GM12878 (cell line): ENCODE measurements at regions not wholly inside any gene's neighbourhood (a gene's known extent, or its start where the extent isn't known, plus 50 kb on each side); places are given as distances from the start of the nearest gene placed in this dataset.

Experiments used
- ATAC-seq: fragments of 200-7000 bp; cut with Tn5 transposase; 3 replicates; pipeline ENCODE4 v1.9.1; 2020; ENCODE audit warnings: mild to moderate bottlenecking, moderate library complexity
- BruUV-seq: library from RNA; stranded (reverse); fragments of 400-500 nt; replicated peaks from 2 replicates; lab custom pipeline; 2021; lab: Mats Ljungman, UMichigan
- CTCF ChIA-PET: fragments of 300-600 bp; sonication (Branson Sonifier 250); formaldehyde crosslinking; extraction: SDS; loops from one replicate; lab custom pipeline; 2021; ENCODE audit warnings: inconsistent platforms; lab: Yijun Ruan, JAX
- POLR2A ChIA-PET: fragments of 350-600 bp; formaldehyde crosslinking; extraction: SDS; loops from one replicate; lab custom pipeline; 2021; ENCODE audit warnings: inconsistent platforms; lab: Charles Lee
- RAD21 ChIA-PET: fragments of 300-600 bp; sonication (Branson Sonifier 250); formaldehyde crosslinking; loops from one replicate; lab custom pipeline; 2023; ENCODE audit warnings: antibody characterized with exemption; ENCODE audit not compliant: unreplicated experiment; lab: Charles Lee
- SMC1A ChIA-PET: fragments of 300-600 bp; sonication (Branson Sonifier 250); formaldehyde crosslinking; loops from one replicate; lab custom pipeline; 2023; ENCODE audit not compliant: unreplicated experiment, uncharacterized antibody; lab: Charles Lee
- DNase-seq: peaks from one replicate; pipeline ENCODE4 v3.0.0-alpha.2; 2011; ENCODE audit warnings: low read depth, low spot score
- FAIRE-seq: peaks from 3 replicates; lab custom pipeline; 2011; peaks lifted over from hg19 to GRCh38; lab: Jason Lieb, UNC
- H2AFZ ChIP-seq: 2 replicates; pipeline ENCODE4 v1.6.0; 2011; ENCODE audit warnings: low read depth, low read length, control low read depth; ENCODE audit not compliant: control insufficient read depth
- H3K27ac ChIP-seq: 2 replicates; pipeline ENCODE4 v1.5.1; 2011; ENCODE audit warnings: control low read depth; ENCODE audit not compliant: control insufficient read depth, insufficient read depth
- H3K27me3 ChIP-seq, 2 experiments: replicated peaks in 1 of 2; 2 replicates each; pipeline versions ENCODE4 v1.6.0 to v1.6.1; 2011; ENCODE audit warnings: low read length in 1 of 2; ENCODE audit not compliant: control insufficient read depth in 2 of 2, insufficient read depth in 2 of 2
- H3K36me3 ChIP-seq, 2 experiments: 2 replicates each; pipeline ENCODE4 v1.5.1; 2011; ENCODE audit warnings: low read length in 1 of 2; ENCODE audit not compliant: control insufficient read depth in 2 of 2, insufficient read depth in 2 of 2
- H3K4me1 ChIP-seq: 2 replicates; pipeline ENCODE4 v1.6.1; 2011; ENCODE audit warnings: mild to moderate bottlenecking, low read length, moderate library complexity, mixed read lengths; ENCODE audit not compliant: control insufficient read depth, insufficient read depth
- H3K4me2 ChIP-seq: 2 replicates; pipeline ENCODE4 v1.6.0; 2011; ENCODE audit warnings: control low read depth; ENCODE audit not compliant: control insufficient read depth, insufficient read depth
- H3K4me3 ChIP-seq: fragments of 200-600 bp; sonication (generic); 2 replicates; pipeline ENCODE4 v1.5.1; 2016
- H3K79me2 ChIP-seq: 2 replicates; pipeline ENCODE4 v1.6.0; 2011; ENCODE audit warnings: low read length; ENCODE audit not compliant: control insufficient read depth, insufficient read depth
- H3K9ac ChIP-seq: 2 replicates; pipeline ENCODE4 v1.8.0; 2011; ENCODE audit warnings: low read length, control low read depth, mixed read lengths; ENCODE audit not compliant: control insufficient read depth, insufficient read depth
- H3K9me3 ChIP-seq: replicated peaks from 3 replicates; pipeline ENCODE4 v1.5.1; 2011; ENCODE audit warnings: mild to moderate bottlenecking, low read length; ENCODE audit not compliant: control insufficient read depth, insufficient read depth
- H4K20me1 ChIP-seq: 2 replicates; pipeline ENCODE4 v1.6.0; 2011; ENCODE audit not compliant: control insufficient read depth, insufficient read depth
- CEBPB ChIP-seq, 2 experiments: fragments of 150-350 bp in 1 of 2; IDR thresholded peaks; 2 replicates each; pipeline ENCODE4 v1.6.1; 2012 to 2014; ENCODE audit warnings: low read depth in 2 of 2, low read length in 2 of 2, borderline replicate concordance in 1 of 2, inconsistent platforms in 1 of 2
- CREB1 ChIP-seq: IDR thresholded peaks from 2 replicates; pipeline ENCODE4 v1.6.1; 2012; ENCODE audit warnings: low read depth, mild to moderate bottlenecking, inconsistent platforms
- EP300 ChIP-seq, 2 experiments: fragments of 150-350 bp in 1 of 2; IDR thresholded peaks; 2 replicates each; pipeline ENCODE4 v1.6.1; 2011 to 2012; ENCODE audit warnings: low read depth in 2 of 2, low read length in 2 of 2, borderline replicate concordance in 1 of 2, improper control_type of control experiment in 1 of 2, inconsistent platforms in 1 of 2; ENCODE audit not compliant: control insufficient read depth in 1 of 2
- FOXM1 ChIP-seq: IDR thresholded peaks from 2 replicates; pipeline ENCODE4 v1.6.1; 2012; ENCODE audit warnings: low read depth, mild to moderate bottlenecking, inconsistent platforms, low read length, moderate library complexity
- HDAC6 ChIP-seq: fragments of 200-600 bp; sonication (generic); IDR thresholded peaks from one replicate; pipeline ENCODE4 v1.8.0; 2017; ENCODE audit warnings: antibody characterized with exemption; ENCODE audit not compliant: unreplicated experiment
- HSF1 ChIP-seq: fragments of 150-350 bp; IDR thresholded peaks from 2 replicates; pipeline ENCODE4 v1.6.1; 2014; ENCODE audit warnings: mild to moderate bottlenecking, low read depth, low read length
- LARP7 ChIP-seq: fragments of 450-650 bp; IDR thresholded peaks from 2 replicates; pipeline ENCODE4 v1.6.1; 2017; ENCODE audit warnings: mild to moderate bottlenecking
- MEF2A ChIP-seq: IDR thresholded peaks from 2 replicates; pipeline ENCODE4 v1.6.1; 2011; ENCODE audit warnings: low read depth, mild to moderate bottlenecking, low read length, moderate library complexity; ENCODE audit not compliant: insufficient read depth
- MYB ChIP-seq: fragments of 150-350 bp; IDR thresholded peaks from 2 replicates; pipeline ENCODE4 v1.6.1; 2014; ENCODE audit warnings: mild to moderate bottlenecking, low read depth, low read length, borderline replicate concordance
- NKRF ChIP-seq: fragments of 450-650 bp; conservative IDR thresholded peaks from 2 replicates; pipeline ENCODE4 v1.6.1; 2017; ENCODE audit warnings: mild to moderate bottlenecking, moderate library complexity
- PBX3 ChIP-seq: IDR thresholded peaks from 2 replicates; pipeline ENCODE4 v1.6.1; 2011; ENCODE audit warnings: mild to moderate bottlenecking, low read depth, low read length, moderate library complexity; ENCODE audit not compliant: insufficient replicate concordance
- STAT3 ChIP-seq: IDR thresholded peaks from 2 replicates; pipeline ENCODE4 v1.6.1; 2011; ENCODE audit warnings: low read depth, low read length, improper control_type of control experiment
- YY1 ChIP-seq: IDR thresholded peaks from 2 replicates; pipeline ENCODE4 v1.6.1; 2011; ENCODE audit warnings: low read depth, mild to moderate bottlenecking, low read length
- ZZZ3 ChIP-seq: IDR thresholded peaks from 2 replicates; pipeline ENCODE4 v1.6.1; 2011; ENCODE audit warnings: low read depth; ENCODE audit not compliant: control insufficient read depth, insufficient read length
- in situ Hi-C: fragments of 300-500 bp; cut with MboI; formaldehyde crosslinking; loops from 9 replicates; pipeline ENCODE4 v1.14.3; 2018; ENCODE audit warnings: mixed read lengths
- intact Hi-C: fragments of 100-400 bp; cut with micrococcal nuclease; formaldehyde crosslinking; loops from one replicate; pipeline ENCODE4 v1.14.2; 2022; ENCODE audit not compliant: unreplicated experiment

DNA sequence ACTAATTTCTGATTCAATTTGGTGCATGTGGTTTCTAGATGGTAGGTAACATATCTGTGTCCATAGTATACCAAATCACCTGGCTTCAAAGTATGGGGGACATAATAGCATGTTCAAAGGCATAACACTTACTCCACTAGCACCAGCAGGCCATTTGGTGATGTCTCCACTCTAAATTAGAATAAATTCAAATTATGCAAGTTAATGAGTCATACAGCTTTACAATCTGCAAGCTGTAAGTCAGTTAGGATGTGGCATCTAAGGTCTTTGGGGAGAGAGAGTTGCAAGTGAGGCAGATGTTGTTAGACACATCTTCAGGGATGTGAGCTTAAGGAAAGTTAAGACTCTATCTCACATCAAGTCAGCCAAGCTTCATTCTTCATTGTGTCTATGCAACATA lies 506.4 kb upstream of the GRM3 start:
- no peak for ATAC-seq
- POLR2A ChIA-PET, result no interaction called here
- RAD21 ChIA-PET, result no interaction called here

More for the DNA sequence above, 506.4 kb upstream of the GRM3 start:
- Histone ChIP-seq H3K4me3 (no peak overlapping the region), H3K9ac (no peak overlapping the region), H3K9me3 (no peaks in the 10 kb centered on the region), H3K79me2 (no peaks in the 10 kb centered on the region), H3K4me2 (no peak overlapping the region), H3K4me1 (no peaks in the 10 kb centered on the region), H3K27me3 (no peaks in the 10 kb centered on the region), H3K36me3 (no peaks in the 10 kb centered on the region), H4K20me1 (no peaks in the 10 kb centered on the region), H3K27ac (no peak overlapping the region), H2AFZ (no peak overlapping the region)
- no TSS peak for BruUV-seq
- FAIRE-seq (no peak), DNase-seq (no peak)
- TF ChIP-seq EP300 (IDR thresholded peaks at IDR 0.05; ENCODE audit: borderline replicate concordance in 1 of 2, control insufficient read depth in 1 of 2, low read depth in 2 of 2, low read length in 2 of 2) (no peak), ZZZ3 (no peak), NKRF (no peak), YY1 (no peak), STAT3 (no peak), CEBPB (IDR thresholded peaks at IDR 0.05; ENCODE audit: borderline replicate concordance in 1 of 2, low read depth in 2 of 2, low read length in 2 of 2) (no peak), LARP7 (no peak), FOXM1 (no peak), HDAC6 (no peak), CREB1 (no peak), PBX3 (no peak), MEF2A (no peak), MYB (no peak), HSF1 (no peak)
- ChIA-PET SMC1A (no interaction called here), CTCF (no interaction called here)
- in situ Hi-C loops, result no loop called here
- intact Hi-C loops, result no loop called here
